ENCODE measurements at regions not wholly inside any gene's neighbourhood (a gene's known extent, or its start where the extent isn't known, plus 50 kb on each side); places are given as distances from the start of the nearest gene placed in this dataset.
"Not testable (repeated sequence)": the region's sequence is repeated elsewhere in the genome, so short reads cannot be mapped to it uniquely, and the experiment has no call there.

- DNase-seq (ENCODE audit: low read depth in 2 of 2): no peak
Measured at GRCh38 chr5:7078101-7078500, 317.8 kb upstream of the ADCY2 start.

DNA sequence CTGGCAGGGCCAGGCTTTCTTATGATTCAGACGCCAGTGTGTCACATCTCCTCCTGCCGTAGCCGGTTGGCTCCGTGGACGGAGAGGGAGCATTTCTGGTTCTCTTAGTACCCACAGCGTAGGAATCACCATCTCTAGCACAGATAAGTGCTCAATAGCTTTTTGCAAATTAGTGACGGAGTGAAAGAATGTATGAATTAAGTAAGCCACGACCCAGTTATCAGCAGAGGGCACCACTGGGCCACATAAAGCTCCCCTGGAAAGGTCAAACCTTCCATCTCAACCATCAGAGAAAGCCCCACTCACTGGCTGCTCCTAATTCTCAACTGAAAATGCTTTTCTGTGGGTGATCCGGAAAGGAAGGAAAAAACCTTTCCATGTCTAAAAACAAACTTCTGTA, 317.0 kb upstream of the ADCY2 start:
- no peak for DNase-seq (ENCODE audit: low read depth in 2 of 2)

DNA sequence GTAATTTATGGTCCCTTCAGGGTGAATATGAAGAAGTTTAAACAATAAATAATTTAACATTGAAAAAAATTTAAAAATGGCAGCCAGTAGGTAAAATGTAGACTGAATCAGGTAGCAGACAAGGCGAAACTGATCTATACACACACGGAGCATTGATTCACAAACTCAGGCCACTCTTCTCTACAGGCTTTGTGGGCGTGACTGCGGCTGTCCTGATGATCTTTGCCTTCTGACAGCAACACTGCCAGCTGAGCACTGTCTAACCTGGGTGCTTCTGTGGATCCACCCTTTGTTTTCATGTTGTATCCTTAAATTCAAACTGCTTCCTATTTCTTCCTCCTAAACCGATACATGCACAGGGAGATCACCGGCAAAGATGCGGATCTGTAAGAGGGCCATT, 315.4 kb upstream of the ADCY2 start:
- no peak for DNase-seq (ENCODE audit: low read depth in 2 of 2)

GRCh38 chr5:7087719-7088297, 308.1 kb upstream of the ADCY2 start:
- no peak for DNase-seq (ENCODE audit: low read depth in 2 of 2)

GRCh38 chr5:7088849-7089248, 307.1 kb upstream of the ADCY2 start:
- no peak for DNase-seq (ENCODE audit: low read depth in 2 of 2)

GRCh38 chr5:7094626-7095025, 301.3 kb upstream of the ADCY2 start:
- DNase-seq (ENCODE audit: low read depth in 2 of 2): no peak

DNA sequence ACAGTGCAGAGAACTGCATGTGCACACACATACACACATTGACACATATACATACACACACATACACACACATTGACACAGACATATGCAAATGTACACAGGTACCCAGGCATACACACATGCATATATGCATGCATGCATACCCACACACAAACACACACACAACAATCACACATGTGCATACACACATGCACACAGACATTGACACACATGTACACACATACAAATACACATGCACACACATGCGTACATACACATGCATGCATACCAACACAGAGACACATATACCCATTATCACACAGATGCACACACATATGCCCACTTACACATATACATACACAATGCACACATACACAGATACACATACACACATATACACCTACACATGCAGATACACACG, 299.6 kb upstream of the ADCY2 start:
- DNase-seq (ENCODE audit: low read depth in 2 of 2): no peak

DNA sequence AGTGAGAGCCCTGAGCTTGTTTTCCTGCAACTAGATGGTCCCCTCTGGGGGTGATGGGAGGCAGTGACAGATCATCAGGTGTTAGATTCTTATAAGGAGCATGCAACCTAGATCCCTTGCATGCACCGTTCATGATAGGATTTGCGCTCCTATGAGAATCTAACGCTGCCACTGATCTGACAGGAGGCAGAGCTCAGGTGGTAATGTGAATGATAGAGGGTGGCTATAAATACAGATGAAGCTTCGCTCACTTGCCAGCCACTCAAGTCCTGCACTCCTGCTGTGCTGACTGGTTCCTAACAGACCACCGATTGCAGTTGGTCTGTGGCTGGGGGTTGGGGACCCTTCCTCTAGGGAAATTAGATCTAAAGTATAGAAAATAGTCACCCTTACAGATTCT, 290.6 kb upstream of the ADCY2 start:
- DNase-seq (ENCODE audit: low read depth in 2 of 2): no peak

DNA sequence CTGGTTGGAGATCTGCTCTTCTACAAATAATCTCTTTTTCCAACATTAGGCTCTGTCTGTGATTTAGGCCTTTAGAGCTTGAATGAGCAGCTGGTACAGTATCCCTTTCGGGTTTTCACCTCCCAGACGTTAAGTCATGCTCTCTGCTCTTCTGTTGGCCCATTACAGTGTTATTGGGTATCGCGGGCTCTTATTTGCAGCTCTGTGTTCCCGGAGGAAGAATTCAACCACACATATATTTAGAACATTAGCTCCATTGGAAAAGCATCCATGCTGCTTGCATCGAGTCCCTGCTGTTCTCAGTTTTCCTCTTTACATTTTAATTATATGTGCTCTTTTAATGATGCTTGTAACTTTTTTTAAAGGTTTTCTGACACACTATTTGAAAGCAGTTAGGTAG, 278.0 kb upstream of the ADCY2 start:
- DNase-seq (ENCODE audit: low read depth in 2 of 2): no peak

GRCh38 chr5:7131680-7132079, 264.3 kb upstream of the ADCY2 start:
- no peak for DNase-seq (ENCODE audit: low read depth in 2 of 2)

- no peak for DNase-seq (ENCODE audit: low read depth in 2 of 2)
Measured at GRCh38 chr5:7146886-7147285, 249.1 kb upstream of the ADCY2 start.

DNA sequence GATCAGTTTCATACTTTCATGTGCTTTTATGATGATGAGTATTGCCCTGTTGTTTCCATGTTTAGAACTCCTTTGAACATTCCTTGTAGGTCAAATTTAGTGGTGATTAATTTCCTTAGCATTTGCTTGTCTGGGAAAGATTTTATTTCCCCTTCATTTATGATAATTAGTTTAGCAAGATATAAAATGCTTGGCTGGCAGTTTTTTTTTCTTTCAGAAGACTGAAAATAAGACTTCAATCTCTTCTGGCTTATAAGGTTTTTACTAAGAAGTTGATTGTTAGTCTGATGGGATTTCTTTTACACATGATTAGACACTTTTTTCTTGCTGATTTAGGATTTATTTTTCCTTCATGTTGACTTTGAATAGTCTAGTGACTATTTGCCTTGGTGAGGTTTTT, 238.9 kb upstream of the ADCY2 start:
- DNase-seq (ENCODE audit: low read depth in 2 of 2): no peak

GRCh38 chr5:7169240-7169878, 226.6 kb upstream of the ADCY2 start:
- no peak for DNase-seq (ENCODE audit: low read depth in 2 of 2)

GRCh38 chr5:7170785-7171184, 225.2 kb upstream of the ADCY2 start:
- DNase-seq (ENCODE audit: low read depth in 2 of 2): not testable (repeated sequence)

- no peak for DNase-seq (ENCODE audit: low read depth in 2 of 2)
Measured at GRCh38 chr5:7179364-7179763, 216.6 kb upstream of the ADCY2 start.

- DNase-seq (ENCODE audit: low read depth in 2 of 2): no peak
Measured at GRCh38 chr5:7181841-7182240, 214.1 kb upstream of the ADCY2 start.

GRCh38 chr5:7185742-7186141, 210.2 kb upstream of the ADCY2 start:
- no peak for DNase-seq (ENCODE audit: low read depth in 2 of 2)

DNA sequence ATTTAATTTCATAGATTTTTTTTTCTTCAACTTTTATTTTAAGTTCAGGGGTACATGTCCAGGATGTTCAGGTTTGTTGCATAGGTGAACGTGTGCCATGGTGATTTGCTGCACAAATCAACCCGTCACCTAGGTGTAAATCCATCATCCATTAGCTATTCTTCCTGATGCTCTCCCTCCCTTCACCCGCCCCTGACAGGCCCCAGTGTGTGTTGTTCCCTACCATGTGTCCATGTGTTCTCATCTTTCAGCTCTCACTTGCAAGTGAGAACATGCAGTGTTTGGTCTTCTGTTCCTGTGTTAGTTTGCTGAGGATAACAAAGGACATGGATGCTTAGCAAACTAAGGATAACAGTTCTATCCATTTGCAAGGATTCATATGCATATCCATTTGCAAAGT, 209.1 kb upstream of the ADCY2 start:
- no peak for DNase-seq (ENCODE audit: low read depth in 2 of 2)

DNA sequence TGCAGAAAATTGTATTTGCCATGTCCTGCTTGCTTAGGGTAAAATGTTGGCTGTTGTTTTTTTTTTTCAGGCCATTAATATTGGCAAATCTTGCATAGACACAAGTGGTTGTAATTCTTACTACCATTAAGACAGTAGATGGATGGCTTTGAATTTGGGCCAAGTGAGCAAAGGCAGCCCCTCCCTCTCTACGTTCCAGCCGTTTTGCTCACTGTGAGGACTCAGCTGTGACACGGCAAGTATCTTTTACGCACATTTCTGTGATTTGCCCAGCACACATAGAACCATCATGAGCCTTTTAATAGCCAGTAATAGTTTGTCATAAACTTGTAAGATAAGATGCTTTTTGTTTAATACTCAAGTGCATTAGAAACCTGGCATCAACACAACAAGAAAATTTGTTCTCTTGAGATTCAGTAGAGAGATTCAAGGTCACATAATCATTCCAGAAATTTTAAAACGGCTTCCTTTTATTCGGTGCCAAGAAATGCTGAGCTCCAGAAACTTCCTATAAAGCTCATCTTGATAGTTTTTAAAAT, 205.2 kb upstream of the ADCY2 start:
- DNase-seq (ENCODE audit: low read depth in 2 of 2): no peak

- no peak for DNase-seq (ENCODE audit: low read depth in 2 of 2)
Measured at GRCh38 chr5:7192016-7192415, 203.9 kb upstream of the ADCY2 start.

DNA sequence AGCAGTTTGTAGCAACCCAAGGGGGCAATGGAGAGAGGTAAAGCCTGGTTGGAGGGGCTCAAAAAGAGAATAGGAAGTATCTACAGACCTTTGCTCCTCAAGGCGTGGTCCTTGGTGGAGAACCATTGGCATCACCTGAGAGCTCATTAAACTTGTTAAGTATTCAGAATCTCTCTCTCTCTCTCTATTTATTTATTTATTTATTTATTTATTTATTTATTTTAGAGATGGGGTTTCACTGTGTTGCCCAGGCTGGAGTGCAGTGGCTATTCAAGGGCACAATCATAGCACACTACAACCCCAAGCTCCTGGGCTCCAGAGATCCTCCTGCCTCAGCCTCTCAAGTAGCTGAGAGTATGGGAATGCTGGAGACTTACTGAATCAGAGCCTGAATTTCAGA, 193.1 kb upstream of the ADCY2 start:
- no peak for DNase-seq (ENCODE audit: low read depth in 2 of 2)

- no peak for DNase-seq (ENCODE audit: low read depth in 2 of 2)
Measured at GRCh38 chr5:7207979-7208378, 188.0 kb upstream of the ADCY2 start.

- no peak for DNase-seq (ENCODE audit: low read depth in 2 of 2)
Measured at GRCh38 chr5:7208938-7209337, 187.0 kb upstream of the ADCY2 start.

GRCh38 chr5:7209658-7210057, 186.3 kb upstream of the ADCY2 start:
- DNase-seq (ENCODE audit: low read depth in 2 of 2): no peak

Data from activated CD8-positive, alpha-beta memory T cell treated with anti-CD3 and anti-CD28 coated beads for 4 hours (primary cell).